ENCODE measurements at regions not wholly inside any gene's neighbourhood (a gene's known extent, or its start where the extent isn't known, plus 50 kb on each side); places are given as distances from the start of the nearest gene placed in this dataset.

DNA sequence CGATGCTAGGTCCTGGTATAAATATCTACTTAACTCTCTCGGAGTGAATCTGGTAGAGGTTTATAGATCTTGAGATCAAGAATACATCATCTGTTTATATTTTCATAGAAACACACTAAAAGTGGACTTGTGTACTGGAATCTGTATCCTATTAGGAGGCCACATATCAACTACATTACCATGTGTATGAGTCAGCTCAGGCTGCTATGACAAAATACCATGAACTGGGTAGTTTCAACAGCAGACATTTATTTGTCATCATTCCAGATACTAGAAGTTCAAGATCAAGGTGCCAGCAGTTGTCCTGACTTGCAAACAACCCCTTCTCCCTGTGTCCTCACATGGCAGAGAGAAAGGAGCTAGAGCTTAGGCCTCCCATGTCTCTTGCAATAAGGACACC, 113.9 kb upstream of the PFKP start:
- DNase-seq (ENCODE audit: insufficient read length, low spot score) (no peak), FAIRE-seq (no peak)

DNA sequence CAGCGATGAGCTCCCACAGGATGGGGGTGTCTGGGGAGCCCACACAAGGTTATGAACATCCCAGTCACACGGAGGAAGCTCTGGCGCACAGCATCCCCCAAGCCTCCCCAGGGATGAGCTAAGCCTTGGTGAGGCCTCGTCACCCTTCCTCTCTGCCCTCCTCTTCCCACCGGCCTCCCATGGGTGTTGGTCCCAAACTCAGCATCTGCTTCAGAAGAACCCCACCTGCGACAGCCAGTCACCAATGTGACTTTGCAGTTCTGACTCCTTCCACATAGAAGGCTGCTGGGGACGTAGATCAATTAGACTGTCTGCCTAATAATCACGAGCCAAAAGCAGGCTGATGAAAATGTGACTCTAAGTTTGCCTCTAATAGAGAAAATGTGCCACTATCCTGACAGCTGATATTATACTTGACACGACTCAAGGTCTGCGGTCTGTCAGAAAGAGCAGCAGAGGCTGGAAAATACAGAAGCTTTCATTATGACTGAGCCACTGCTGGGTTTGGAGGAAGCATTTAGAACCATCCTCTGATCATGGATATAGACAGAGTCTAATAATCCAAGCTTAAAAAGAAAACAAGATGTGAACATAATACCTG, 116.0 kb upstream of the PFKP start:
- FAIRE-seq = no peak
- no peak for DNase-seq (ENCODE audit: insufficient read length, low spot score)

DNA sequence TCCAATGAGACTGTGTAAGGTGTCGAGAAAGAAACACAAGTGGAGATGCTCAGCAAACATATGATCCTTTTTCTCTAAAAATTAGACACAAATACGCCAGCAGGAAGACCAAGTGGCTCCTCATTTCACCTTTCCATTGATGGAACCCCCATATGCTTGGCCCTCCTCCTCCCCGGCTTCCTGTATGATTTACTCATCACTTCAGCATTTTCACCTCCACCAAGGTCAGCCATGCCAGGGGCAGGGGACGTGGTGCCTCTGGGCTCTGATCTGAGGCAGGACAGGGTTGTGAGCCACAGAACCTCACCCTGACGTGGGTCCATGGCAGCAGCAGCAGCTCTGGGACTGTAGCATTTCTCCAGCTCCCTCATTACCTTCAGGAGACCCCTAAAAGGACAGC, 116.8 kb upstream of the PFKP start:
- FAIRE-seq (no peak), DNase-seq (ENCODE audit: insufficient read length, low spot score) (no peak)

DNA sequence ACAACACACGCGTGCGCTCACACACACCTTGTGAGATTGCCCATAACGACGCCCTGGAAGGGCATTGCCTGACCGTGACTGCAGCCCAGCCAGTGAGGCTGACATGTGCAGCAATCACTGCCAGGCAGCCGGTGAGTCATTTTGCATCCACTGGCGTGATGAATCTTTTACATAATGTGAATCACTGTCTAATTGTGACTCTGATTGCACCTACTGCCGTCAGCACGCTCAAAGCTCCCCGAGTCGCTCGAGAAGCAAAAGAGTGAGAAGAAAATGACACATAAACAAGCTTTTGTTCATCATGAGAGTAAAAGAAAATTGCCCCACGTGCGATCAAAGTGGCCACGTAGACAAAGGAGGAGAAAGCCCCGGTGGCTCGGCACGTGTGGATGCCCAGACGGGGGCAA, 117.4 kb upstream of the PFKP start:
- FAIRE-seq = no peak
- DNase-seq (ENCODE audit: insufficient read length, low spot score) = no peak

DNA sequence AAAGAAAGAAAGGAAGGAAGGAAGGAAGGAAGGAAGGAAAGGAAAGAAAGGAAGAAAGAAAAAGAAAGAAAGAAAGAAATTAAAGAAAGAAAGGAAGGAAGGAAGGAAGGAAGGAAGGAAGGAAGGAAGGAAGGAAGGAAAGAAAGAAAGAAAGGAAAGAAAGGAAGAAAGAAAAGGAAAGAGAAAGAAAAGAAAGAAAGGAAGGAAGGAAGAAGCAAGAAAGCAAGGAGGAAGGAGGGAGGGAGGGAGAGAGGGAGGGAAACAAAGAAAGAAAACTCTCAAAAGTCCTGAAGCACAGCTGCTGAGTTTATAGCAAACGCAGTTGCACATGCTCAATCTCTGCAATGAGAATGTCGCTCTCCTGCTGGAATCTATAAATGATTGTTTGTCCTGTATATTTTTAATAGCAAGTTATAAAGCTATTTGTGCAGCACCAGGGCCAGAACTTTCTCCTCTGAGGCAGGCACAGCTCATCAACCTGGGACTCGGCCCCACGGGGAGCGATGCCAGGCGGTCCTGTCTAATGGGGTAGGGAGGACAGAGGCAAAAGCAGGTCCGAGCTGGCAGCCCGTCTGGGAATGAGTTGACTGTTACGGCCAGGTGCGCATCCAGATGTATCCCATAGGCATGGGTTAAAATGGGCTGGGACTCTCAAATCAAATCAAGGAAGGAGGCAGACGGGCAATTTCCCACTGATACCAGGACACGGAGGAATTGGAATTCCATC, 118.0 kb upstream of the PFKP start:
- no peak for FAIRE-seq
- no peak for DNase-seq (ENCODE audit: insufficient read length, low spot score)

DNA sequence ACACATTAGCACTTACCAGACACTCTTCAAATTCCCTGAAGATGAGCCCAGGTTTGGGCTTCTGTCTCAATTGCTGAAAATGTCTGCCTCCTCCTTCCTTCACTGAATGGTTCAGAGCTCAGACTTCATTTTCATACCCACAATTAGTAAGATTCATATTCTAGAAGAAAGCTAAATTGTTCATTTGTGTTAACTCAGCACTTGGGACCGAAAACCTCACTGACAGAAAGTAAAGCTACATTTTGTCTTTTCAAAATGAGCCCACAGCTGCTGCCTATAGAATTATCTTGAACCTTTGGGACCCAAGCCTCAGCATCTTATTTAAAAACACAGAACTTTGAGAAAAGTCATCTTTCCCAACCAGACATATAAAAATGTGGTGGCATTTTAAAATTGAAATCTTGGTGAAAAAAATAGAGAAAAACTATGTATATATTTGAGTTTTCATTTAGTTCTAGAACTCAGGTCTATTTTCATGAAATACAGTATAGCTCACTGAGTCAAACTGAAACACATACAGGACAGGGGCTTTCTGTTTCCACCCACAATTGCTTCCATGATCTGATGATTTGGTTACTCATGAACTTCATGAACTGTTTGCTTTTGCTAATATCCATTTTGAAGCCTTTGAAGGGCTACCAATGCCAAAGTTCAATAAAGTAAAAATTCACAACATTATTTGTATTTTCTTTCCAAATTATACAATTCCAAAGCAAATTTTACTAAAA, 119.1 kb upstream of the PFKP start:
- DNase-seq (ENCODE audit: insufficient read length, low spot score) (no peak), FAIRE-seq (no peak)

DNA sequence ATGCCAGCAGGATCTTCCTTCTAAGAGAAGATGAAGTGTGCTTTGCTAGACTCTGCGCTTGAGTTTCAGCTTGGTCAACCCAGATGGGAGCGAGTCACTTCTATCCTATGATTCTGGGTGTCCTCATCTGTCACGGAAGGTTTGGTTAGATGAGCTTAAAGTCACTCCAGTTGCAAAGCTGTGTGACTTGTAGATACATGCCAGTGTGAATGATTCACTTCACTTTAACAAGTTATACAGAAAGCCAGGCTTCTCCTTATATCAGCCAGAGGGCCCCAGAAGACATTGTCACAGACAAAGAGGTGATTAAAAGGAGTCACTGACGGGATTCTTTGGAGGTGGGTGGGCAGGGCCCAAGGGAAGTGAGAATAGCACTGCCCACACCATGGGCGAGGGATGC, 122.6 kb upstream of the PFKP start:
- no peak for DNase-seq (ENCODE audit: insufficient read length, low spot score)
- FAIRE-seq = no peak

DNA sequence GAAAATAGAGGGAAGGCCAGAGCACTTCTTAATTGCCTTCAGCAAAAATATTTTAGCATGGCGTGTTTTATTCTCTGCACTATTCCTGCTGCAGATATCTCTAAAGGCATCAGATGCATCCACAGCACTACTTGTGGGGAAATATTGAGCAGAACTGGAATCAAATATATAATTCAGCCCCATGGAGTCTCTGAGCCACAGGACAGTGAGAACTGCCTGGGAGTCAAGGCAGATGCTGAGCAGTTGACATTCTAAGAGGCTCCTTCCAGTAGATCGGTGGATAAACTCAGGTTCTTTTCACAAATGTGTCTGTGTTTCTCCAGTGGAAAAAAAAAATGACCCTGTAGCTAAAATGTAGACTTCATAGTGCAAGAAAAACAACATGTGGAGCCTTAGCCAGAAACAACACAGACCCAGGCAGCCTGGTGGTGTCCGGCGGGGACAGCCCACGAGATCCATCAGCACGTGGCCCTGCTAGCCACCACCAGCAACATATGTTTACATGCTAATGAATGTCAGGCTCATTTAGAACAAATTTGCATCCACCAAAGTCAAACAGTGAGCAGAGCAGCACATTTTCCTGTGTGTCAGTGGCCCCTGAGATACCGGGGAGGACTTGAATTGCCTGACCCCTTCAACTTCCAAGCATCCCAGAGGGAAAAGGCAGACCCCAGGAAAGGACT, 123.3 kb upstream of the PFKP start:
- no peak for FAIRE-seq
- DNase-seq (ENCODE audit: insufficient read length, low spot score) = no peak

DNA sequence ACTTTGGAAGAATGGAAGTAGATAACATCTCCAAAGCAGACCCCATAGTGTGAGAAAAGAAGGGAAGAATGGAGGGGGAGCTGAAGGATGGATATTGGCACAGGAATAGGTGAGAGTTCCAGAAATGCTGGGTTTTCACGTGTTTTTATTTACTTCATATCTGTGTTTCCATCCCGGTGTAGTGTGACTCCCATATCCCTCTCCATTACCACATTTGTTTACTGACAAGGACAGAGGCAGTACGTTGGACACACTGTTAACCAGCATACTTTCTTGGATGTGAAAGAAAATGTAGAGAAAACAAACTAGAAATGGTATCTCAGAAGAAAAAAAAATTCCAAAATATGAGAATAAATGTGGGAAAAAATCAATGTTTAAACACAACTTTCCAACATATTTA, 124.4 kb upstream of the PFKP start:
- FAIRE-seq (no peak), DNase-seq (ENCODE audit: insufficient read length, low spot score) (no peak)

DNA sequence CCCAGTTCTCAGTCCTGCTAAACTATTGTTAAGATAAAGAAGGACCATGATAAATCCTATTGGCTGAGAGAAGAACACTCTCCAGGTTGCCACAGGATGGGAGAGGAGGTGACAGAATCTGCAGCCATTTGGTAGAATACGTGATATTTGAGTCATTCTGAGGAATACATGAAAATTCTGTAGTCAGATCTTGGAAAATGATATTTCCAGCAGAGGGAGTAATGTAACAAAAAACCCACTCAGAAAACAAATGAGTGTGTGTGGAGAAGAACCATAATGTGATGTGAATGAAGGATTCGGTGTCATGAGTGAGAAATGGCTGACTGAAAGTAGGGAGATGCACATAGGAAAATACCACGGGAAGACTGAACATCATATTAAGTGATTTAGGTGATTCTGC, 128.5 kb upstream of the PFKP start:
- FAIRE-seq (no peak), DNase-seq (ENCODE audit: insufficient read length, low spot score) (no peak)

DNA sequence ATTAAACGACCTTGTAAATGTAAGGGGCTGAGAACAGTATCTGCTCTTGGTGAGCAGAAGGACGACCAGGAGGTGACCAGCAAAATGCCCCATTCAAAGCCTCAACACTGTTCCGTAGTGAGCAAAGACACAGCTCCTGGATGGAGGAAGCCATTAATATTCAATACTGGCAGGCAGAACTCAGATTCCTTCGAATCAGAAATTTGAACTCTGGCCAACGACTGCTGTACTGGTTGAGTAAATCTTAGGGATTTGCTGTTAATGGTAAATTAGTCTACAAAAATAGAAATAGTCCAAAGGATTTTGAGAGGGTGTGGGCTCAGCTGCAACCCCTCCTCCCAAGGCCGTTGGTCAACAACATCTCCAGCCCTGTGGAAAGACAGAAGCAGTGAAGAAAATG, 130.5 kb upstream of the PFKP start:
- no peak for DNase-seq (ENCODE audit: insufficient read length, low spot score)
- FAIRE-seq = no peak

DNA sequence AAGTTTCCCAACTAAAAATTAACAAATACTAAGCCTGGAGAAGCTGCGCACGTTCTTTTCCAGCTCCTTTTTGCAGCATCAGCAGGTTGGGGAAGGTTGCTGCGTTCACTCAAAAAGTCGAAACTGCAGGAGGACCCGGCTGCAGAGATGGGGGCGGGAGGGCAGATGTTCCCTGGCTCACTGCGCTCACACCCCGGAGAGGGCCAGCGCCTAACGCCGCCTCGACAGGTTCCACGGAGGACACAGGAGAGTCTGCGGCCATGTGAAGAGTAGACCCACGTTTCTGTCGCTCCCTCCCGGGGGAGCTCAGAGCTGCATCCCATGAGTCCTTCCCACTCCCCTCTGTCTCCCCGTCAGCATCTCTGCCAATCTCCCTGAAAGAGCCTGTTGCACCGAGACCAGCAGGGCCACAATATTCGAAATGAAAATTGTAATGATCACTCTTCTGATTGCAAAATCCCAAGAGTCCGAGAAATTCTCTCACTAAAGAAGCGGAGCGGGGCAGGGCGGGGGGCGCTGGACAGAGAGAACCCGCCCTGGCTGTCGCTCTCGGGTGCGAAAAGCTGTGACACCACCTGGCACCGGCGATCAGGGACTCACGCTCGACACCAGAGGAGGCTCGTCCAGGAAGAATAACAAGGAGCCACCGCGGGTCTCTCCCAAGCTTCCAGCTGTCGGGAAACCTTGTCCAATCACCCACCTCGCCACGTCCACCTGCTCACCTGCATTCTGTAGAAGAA, 131.5 kb upstream of the PFKP start:
- DNase-seq (ENCODE audit: insufficient read length, low spot score) = no peak

DNA sequence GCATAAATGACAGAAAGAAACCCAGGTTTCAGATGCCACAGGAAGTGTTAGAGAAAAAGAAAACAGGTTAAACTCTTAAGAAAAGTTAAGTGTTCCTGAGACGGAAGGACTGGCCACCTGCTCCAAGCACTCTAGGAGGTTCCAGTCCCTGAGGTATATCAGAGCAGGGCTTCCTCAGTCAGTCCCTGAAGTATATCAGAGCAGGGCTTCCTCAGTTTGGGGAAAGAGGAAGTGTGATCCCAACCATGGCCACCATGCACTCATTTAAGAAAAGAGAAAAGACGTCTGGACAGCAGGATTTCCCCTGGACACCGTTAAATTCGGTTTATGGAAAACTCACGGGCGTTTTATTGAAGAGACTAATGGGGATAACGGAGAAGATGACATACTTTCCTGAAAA, 133.4 kb upstream of the PFKP start:
- DNase-seq (ENCODE audit: insufficient read length, low spot score) = no peak

More for the DNA sequence above, 131.5 kb upstream of the PFKP start:
- FAIRE-seq = no peak

DNA sequence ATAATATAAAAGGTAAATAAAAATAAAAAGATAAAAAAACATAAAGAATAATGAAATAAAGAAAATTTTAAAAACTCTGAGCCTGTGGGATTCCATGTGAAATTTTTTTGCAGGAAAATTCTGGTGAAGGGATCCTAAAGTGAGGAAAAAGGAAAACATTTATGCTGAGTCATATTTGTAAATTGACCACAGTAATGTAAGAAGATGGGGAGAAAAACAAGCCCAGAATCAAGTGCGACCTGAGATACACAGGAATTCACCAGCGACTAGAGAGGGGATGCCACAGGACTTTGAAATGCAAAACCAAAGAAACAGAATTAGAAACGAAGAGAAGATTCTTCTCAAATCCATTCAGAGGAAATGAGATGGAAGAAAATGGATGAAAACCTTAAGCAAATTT, 133.8 kb upstream of the PFKP start:
- FAIRE-seq = no peak
- DNase-seq (ENCODE audit: insufficient read length, low spot score) = no peak

More for the DNA sequence above, 133.4 kb upstream of the PFKP start:
- no peak for FAIRE-seq

DNA sequence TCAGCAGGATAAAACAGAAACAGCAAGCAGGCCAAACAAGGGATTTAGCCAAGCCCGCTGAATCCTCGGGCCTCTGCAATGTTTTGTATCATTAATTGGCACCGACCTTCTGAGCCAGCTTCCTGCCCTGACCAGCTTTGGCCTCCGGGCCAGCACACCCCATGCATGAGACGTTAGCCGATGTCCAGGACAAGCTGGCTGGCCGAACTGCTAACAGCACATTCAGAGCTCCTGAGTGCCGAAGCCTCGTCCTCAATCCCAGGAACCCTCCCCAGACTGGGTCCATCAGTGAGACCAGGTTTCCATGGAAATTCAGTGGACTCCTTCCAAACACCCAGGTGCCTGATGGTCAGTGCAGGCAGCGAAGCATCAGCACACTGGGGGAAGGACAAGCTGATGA, 134.3 kb upstream of the PFKP start:
- DNase-seq (ENCODE audit: insufficient read length, low spot score) (no peak), FAIRE-seq (no peak)

DNA sequence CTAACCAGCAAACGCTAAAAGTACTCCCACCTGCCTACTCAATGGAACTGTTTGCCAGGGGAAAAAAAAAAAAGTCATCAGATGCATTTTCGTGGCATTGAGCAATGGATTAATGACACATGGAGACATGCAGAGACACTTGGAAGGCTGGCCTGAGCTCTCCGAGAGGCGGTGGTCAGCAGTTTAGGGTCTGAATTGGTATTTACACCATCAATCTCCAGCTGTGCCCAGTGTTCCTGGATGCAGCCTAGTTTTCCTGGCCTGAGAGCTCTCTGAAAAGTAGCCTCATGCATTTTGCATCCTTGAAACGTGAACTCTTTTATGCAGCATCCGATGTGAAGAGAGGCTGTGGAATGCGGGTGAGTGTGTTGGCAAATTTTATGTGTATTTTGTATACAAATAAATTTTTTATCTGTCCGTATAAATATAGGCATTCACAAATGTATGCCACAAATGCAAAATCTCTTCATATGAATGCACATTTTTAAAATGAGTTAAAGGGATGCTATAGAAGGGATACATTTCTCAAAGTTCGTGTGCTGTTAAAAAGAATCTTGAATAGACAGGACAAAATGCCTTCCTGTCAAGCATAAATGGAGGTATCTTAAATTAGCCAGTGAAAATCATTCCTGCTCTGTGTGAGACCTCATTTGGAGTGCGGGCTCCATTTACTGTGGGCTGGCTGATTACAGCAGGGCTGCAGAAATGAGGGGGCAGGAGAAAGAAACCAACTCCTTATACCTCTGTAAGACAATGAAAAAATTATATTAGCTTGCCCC, 137.7 kb upstream of the PFKP start:
- DNase-seq (ENCODE audit: insufficient read length, low spot score) (no peak), FAIRE-seq (no peak)

DNA sequence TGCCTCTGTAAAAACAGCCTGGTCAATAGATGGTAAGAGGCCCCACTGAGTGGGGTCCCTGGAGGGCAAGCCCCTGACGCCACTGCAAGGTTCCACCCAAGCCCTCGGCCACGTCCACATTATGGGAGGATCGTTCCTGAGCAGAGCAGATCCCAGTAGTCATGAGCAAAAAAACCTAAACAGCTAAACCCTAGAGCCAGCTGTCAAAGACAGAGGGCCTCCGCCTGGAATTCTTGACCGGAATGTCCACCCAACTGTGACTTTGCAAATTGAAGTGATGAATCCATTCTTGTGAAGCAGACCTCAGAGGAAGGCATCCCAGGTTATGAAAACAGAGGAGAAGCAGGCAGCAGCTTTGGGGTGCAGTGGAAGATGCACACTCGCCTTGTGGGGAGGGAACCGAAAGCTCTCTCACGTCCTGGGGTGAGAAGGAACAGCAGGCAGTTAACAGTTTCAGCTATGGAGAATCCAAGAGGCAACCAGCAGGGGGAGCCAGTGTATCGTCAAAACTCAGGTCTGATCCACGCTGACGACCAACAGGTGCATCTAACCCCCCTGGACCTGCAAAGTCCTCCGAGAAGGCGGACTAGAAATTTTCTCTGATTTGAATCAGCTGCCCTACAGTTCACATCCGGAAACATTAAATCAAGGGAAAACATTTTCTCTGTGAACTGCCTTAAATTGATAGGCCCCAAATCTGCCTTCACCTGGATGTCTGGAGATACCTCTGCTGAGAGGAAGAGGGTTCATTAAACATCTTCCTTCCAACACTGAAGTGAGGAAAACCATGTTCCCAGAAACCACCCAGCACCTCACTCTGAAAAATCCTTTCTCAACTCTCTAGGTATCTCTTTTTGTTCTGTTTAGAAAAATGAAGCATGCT, 139.1 kb upstream of the PFKP start:
- FAIRE-seq = peak; percentile 33
- peak; percentile 68 for DNase-seq (ENCODE audit: insufficient read length, low spot score)

DNA sequence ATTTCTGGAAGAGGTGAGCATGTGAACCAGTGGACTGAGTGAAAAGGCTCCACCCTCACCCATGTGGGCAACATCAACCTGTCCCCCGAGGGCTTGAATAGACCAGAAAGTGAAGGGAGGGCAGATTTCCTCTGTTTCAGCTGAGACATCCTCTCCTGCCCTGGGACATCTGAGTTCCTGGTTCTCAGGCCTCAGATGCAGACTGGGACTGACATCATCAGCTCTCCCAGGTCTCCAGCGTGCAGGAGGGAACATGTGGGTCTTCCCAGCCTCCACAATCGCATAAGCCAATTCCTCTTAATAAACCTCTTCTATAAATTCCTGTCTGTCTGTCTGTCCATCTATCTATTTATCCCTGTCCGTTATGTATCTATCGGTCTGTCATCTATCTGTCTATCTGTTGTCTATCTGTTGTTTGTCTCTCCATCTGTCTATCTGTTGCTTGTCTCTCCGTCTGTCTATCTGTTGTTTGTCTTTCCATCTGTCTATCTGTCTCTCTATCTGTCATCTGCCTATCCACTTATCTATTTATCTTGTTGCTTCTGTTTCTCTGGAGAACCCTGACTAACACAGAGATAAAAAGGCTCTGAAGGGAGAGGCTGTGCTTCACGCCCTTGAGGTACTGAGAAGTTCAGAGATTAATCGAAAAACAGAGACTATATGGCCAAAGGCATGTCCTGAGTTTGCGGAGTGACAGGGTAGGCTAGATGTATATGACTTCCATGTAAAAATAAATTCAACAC, 140.3 kb upstream of the PFKP start:
- FAIRE-seq (no peak), DNase-seq (ENCODE audit: insufficient read length, low spot score) (no peak)
